ENCODE measurements at regions not wholly inside any gene's neighbourhood (a gene's known extent, or its start where the extent isn't known, plus 50 kb on each side); places are given as distances from the start of the nearest gene placed in this dataset.

DNA sequence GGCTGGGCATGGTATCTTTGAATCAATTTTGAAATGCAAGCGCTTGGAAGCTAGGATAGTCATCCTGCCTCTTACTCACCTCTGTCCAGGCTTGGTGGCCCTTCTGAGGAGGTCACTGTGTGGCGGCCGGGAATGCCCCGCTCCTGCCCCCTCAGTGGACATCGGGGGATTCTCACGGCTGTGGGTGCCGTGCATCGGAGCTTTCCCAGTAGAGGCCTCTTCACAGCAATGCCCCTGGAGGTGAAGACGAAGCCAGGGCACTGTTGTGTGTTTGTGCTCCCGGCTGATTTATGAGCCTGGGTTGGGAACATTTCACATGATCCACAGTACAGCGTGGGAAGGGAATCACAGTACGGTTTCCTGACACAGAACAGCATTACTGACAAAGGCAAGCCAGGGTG, 147.5 kb downstream of the NXNL2 start (continued):
- TF ChIP-seq CBX5 (IDR thresholded peaks at IDR 0.05; ENCODE audit: low read depth, low read length): no peak
- no peak for TF ChIP-seq RBBP5 (IDR thresholded peaks at IDR 0.05; ENCODE audit: borderline replicate concordance, low read depth, low read length)
- TF ChIP-seq NRF1 (IDR thresholded peaks at IDR 0.05; ENCODE audit: low read depth, low read length): no peak
- no peak for TF ChIP-seq ZNF274 (IDR thresholded peaks at IDR 0.05; ENCODE audit: borderline replicate concordance, extremely low read depth, low read length)
- TF ChIP-seq ASH2L (IDR thresholded peaks at IDR 0.05; ENCODE audit: low read length): no peak
- no peak for TF ChIP-seq CEBPB (IDR thresholded peaks at IDR 0.05; ENCODE audit: low read depth, low read length)
- no peak for TF ChIP-seq TEAD4 (IDR thresholded peaks at IDR 0.05; ENCODE audit: low read depth, low read length)

All from H1 (cell line).